Colonic mucosa (tissue), 4 donors: ENCODE measurements at regions not wholly inside any gene's neighbourhood (a gene's known extent, or its start where the extent isn't known, plus 50 kb on each side); places are given as distances from the start of the nearest gene placed in this dataset.

Source experiments
- DNase-seq: peaks from one replicate; pipeline ENCODE4 v3.0.0-alpha.2; 2020
- H3K27ac ChIP-seq: fragments of 200-600 bp; one replicate; pipeline ENCODE4 v1.8.0; 2021
- H3K27me3 ChIP-seq: fragments of 200-600 bp; one replicate; pipeline ENCODE4 v1.8.0; 2021
- H3K36me3 ChIP-seq: fragments of 200-600 bp; one replicate; pipeline ENCODE4 v1.8.0; 2021
- H3K4me1 ChIP-seq: fragments of 200-600 bp; one replicate; pipeline ENCODE4 v1.8.0; 2021; ENCODE audit warnings: mild to moderate bottlenecking
- H3K4me3 ChIP-seq: fragments of 200-600 bp; one replicate; pipeline ENCODE4 v1.8.0; 2021
- H3K9ac ChIP-seq, 2 donors: one replicate each; pipeline ENCODE4 v1.7.0; 2013; ENCODE audit warnings: control low read depth in 2 of 2, low read depth in 2 of 2, low read length in 2 of 2
- H3K9me3 ChIP-seq: fragments of 200-600 bp; one replicate; pipeline ENCODE4 v1.8.0; 2021
- CTCF ChIP-seq: fragments of 200-600 bp; IDR thresholded peaks from one replicate; pipeline ENCODE4 v1.8.0; 2022; ENCODE audit warnings: antibody characterized with exemption, mild to moderate bottlenecking
- intact Hi-C: fragments of 100-400 bp; cut with DNase I; formaldehyde crosslinking; loops from one replicate; pipeline ENCODE4 v1.14.1; 2022
- donor health status: healthy.
- donor health status: DM: no; HTN: no; CAD: no.
- donor health status: DM: no; HTN: no; CAD: no.

- no peak for DNase-seq
- Histone ChIP-seq H3K9ac (no peak overlapping the region), H3K4me1 (no peaks in the 10 kb centered on the region), H3K27me3 (no peaks in the 10 kb centered on the region), H3K27ac (no peak overlapping the region), H3K36me3 (no peaks in the 10 kb centered on the region), H3K4me3 (no peak overlapping the region), H3K9me3 (no peaks in the 10 kb centered on the region)
- TF ChIP-seq CTCF: no peak
- intact Hi-C loops: no loop called here
Observed at GRCh38 chr11:86749821-86750401, 50.4 kb upstream of the PRSS23 start.

- no peak overlapping the region for H3K9ac ChIP-seq
- no peaks in the 10 kb centered on the region for H3K9me3 ChIP-seq
- TF ChIP-seq CTCF: no peak
- no peak overlapping the region for H3K27ac ChIP-seq
- no peak for DNase-seq
- H3K27me3 ChIP-seq: no peaks in the 10 kb centered on the region
- H3K36me3 ChIP-seq: no peaks in the 10 kb centered on the region
- H3K4me1 ChIP-seq: no peaks in the 10 kb centered on the region
- intact Hi-C loops: no loop called here
- H3K4me3 ChIP-seq: no peak overlapping the region
Observed at GRCh38 chr11:86749376-86749775, 51.0 kb upstream of the PRSS23 start.

- H3K27me3 ChIP-seq: no peaks in the 10 kb centered on the region
- no peaks in the 10 kb centered on the region for H3K36me3 ChIP-seq
- no peak overlapping the region for H3K9ac ChIP-seq
- no peak for TF ChIP-seq CTCF
- no peak overlapping the region for H3K4me3 ChIP-seq
- no peak for DNase-seq
- no peaks in the 10 kb centered on the region for H3K9me3 ChIP-seq
- no peaks in the 10 kb centered on the region for H3K4me1 ChIP-seq
- intact Hi-C loops: no loop called here
- no peak overlapping the region for H3K27ac ChIP-seq
Observed at GRCh38 chr11:86748296-86748695, 52.0 kb upstream of the PRSS23 start.

DNA sequence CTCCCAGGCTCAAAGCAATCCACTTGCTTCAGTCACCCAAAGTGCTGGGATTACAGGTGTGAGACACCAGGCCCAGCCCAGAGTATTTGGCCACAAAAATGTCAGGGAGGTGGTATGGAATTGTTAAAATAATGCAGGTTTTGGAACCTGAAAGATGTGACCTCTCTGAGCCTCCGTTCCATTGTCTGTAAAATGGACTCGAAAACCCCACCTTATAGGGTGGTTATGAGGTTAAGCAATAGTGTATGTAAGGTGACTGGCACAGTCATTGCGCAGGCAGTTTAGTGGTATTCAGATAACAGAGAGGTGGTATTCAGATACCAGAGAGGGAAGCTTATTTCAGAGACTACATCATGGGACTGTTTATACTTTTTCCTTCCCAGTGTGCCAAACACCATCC is 52.5 kb upstream of the PRSS23 start:
- Histone ChIP-seq H3K9me3 (no peaks in the 10 kb centered on the region), H3K4me1 (no peaks in the 10 kb centered on the region), H3K27ac (no peak overlapping the region), H3K27me3 (no peaks in the 10 kb centered on the region), H3K36me3 (no peaks in the 10 kb centered on the region), H3K4me3 (no peak overlapping the region), H3K9ac (no peak overlapping the region)
- TF ChIP-seq CTCF: no peak
- intact Hi-C loops: no loop called here
- no peak for DNase-seq

- DNase-seq: no peak
- H3K27ac ChIP-seq: no peak overlapping the region
- no peak overlapping the region for H3K9ac ChIP-seq
- no peaks in the 10 kb centered on the region for H3K27me3 ChIP-seq
- no peak overlapping the region for H3K4me3 ChIP-seq
- intact Hi-C loops: no loop called here
- H3K4me1 ChIP-seq: no peaks in the 10 kb centered on the region
- H3K36me3 ChIP-seq: no peaks in the 10 kb centered on the region
- no peaks in the 10 kb centered on the region for H3K9me3 ChIP-seq
- TF ChIP-seq CTCF: no peak
Observed at GRCh38 chr11:86746514-86746913, 53.8 kb upstream of the PRSS23 start.
